GM21526 (cell line): ENCODE measurements at regions not wholly inside any gene's neighbourhood (a gene's known extent, or its start where the extent isn't known, plus 50 kb on each side); places are given as distances from the start of the nearest gene placed in this dataset.

Experiments used
- ATAC-seq: cut with Tn5 transposase; IDR thresholded peaks from one replicate; pipeline ENCODE4 v1.9.1; 2021; ENCODE audit warnings: moderate library complexity; ENCODE audit not compliant: unreplicated experiment, low FRiP score

DNA sequence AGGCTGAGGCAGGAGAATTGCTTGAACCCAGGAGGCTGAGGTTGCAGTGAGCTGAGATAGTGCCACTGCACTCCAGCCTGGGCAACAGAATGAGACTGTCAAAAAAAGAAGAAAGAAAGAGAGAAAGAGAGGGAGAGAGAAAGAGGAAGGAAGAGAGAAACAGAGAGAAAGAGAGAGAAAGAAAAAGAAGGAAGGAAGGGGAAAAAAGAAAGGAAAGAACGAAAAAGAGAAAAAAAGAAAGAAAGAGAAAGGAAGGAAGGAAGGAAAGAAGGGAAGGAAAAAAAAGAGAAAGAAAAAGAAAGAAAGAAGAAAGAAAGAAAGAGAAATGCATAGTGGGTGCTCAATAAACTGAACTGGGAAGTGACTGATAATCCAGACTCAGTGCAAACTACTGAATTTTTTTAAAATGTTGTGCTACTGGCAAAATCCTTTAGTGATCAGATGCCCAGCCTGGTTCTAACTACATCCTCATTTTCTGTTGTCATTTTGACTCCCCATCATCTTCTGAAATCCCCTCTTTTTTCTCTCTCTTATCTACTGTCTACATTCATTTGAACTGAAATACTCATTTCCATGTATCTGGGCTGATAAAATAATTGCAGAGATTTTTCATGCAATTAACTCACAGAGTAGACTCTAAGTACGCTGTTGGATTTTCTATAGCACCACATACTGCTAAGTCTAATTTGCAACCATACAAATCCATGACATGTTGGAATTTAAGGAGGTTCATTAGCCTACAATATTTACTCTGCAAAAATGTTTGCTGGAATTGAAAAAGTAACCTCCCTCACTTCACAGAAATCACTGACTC is 85.3 kb upstream of the HIVEP1 start:
- no peak for ATAC-seq

GRCh38 chr6:11925805-11926204 is 86.3 kb upstream of the HIVEP1 start:
- ATAC-seq, result no peak

GRCh38 chr6:11923621-11924020 is 88.5 kb upstream of the HIVEP1 start:
- no peak for ATAC-seq

DNA sequence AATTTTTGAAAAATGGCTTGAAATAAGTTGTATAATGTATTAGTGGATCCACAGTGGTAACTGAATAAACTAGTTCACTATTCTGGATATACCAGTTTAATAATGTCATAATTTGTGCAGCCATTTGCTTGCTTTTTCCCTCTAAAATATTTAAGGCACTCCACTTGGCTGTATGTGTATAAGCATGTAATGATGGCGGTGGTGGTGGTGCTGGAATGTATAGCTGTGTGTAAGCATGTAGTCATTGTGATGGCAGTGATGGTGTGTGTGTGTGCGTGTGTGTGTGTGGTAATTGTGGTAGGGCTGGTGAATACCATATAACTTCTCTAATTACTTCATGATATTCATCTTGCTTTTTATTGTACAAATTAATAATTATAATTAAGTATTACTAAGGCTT is 89.2 kb upstream of the HIVEP1 start:
- no peak for ATAC-seq

- ATAC-seq, result no peak
Measured at GRCh38 chr6:11921751-11922150, 90.4 kb upstream of the HIVEP1 start.

- ATAC-seq, result no peak
Measured at GRCh38 chr6:11921017-11921438, 91.1 kb upstream of the HIVEP1 start.

- ATAC-seq, result no peak
Measured at GRCh38 chr6:11920566-11920965, 91.5 kb upstream of the HIVEP1 start.

DNA sequence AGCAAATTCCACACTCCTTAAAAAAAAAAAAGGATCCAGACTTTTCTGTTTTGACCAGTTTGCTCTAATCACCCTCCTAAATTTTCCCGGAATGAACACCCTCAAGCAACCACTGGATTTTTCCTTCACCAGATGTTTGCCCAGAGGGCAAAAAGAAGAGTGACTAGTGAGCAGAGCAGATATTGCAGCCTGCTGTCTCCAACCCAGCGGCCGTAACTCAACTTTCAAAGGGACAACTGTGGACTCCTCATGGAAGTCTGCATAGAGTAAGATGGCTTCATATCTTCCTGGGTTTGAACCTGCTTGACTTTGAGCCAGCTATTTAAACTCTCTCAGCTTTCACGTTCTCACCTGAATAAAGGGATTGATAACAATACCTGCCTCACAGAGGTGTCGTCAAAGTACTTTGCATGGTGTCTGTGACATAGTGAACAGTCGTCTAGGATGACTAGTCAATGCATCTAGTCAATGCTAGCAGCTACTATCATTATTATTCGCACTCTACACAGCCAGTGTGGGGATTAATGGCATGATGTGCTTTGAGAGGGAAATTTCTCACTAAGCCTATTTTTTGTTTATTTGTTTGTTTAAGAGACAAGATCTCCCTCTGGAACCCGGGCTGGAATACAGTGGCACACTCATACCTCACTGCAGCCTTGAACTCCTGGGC is 92.2 kb upstream of the HIVEP1 start:
- ATAC-seq, result no peak

DNA sequence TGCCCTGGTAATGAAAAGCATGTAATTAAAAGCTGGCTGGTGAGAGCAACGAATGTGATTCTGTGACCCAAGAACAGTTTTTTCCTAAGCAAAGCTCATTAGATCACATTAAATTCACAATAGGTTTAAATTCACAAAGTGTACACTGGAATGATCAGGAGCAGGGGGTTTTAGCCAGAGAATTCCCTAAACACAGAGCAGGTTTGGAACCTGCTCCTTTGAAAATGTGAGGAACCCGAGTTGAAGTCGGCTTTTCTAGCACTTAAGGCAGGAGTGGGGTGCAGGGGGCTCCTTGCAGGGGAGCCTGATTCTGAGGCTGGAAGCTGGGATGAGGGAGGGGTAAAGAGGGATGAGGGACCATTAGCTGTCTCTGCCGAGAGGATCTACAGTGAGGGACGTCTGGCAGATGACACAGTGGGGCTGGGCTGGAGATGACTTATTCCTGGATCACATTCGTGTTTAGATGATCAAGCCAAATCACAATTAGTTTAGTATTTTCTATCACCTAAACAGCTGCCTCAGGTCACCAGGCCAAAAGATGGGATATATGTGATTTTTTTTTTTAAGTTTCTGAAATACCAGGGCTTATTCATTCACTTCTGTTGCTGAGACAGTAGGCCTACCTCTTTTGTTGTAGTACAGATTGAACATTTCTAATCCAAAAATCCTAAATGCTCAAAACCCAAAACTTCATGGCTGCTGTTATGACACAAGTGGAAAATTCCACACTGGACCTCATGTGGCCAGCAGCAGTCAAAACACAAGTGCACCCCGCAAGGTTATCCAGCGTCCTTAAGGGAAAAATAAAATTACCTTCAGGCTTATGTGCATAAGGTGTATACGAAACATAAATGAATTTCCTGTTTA is 93.1 kb upstream of the HIVEP1 start:
- ATAC-seq, result no peak

- ATAC-seq, result no peak
Measured at GRCh38 chr6:11917951-11918738, 94.0 kb upstream of the HIVEP1 start.

GRCh38 chr6:11912420-11912819 is 99.7 kb upstream of the HIVEP1 start:
- no peak for ATAC-seq

DNA sequence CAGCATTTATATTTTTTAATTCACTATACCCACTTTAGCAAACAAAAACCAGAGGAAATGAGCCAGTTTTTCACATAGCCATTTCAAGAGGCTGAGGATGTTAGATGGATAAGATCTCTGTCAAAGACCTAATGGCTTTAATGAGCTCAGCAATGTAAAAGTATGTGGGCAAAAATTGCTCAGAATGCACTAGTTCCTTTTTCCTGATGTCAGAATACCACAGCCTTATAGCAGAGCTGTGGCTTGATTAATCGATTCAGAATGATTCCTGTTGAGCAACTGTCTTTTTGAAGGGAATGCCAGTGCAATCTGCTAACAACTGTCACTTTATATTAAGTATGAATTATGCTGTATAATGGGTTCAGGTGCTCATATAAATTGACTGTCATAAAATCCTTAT is 100.6 kb upstream of the HIVEP1 start:
- no peak for ATAC-seq

GRCh38 chr6:11909696-11910132 is 102.4 kb upstream of the HIVEP1 start:
- no peak for ATAC-seq

- ATAC-seq, result no peak
Measured at GRCh38 chr6:11908436-11909105, 103.5 kb upstream of the HIVEP1 start.

DNA sequence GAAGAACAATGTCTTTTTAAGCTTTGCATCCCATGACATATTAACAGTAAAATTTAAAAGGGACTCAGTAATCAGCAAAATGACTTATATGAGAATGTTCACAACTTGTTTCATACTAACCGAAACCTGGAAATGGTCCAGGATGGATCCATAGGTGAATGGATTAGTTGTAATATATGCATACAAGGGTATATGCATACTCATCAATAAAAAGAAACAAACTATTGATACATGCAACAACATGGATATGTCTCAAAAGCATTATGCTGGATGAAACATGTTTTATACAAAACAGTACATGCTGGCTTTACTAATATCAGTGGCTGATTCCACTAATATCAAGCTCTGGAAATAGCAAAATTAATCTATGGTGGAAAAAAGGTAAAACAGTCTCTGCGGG is 108.5 kb upstream of the HIVEP1 start:
- ATAC-seq, result no peak

DNA sequence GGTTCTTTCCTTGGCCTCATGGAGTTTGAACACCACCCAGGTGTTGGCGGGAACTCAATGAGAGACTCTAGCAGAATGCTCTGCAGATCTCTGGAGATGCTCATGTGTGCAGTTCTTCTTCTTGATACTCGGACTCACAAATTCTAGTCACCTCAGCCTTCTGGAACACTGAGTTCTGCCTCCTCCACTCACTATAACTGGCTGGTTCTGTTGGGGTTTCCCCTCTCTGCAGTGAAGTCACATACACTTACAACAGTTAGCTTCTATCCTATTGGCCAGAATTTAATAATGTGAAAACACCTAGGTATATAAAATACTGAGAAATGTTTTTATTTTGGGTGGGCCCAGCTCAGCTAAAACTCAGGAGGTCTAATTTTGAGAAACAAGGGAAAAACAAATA is 109.6 kb upstream of the HIVEP1 start:
- ATAC-seq, result no peak

GRCh38 chr6:11900662-11901598 is 111.2 kb upstream of the HIVEP1 start:
- ATAC-seq, result no peak

DNA sequence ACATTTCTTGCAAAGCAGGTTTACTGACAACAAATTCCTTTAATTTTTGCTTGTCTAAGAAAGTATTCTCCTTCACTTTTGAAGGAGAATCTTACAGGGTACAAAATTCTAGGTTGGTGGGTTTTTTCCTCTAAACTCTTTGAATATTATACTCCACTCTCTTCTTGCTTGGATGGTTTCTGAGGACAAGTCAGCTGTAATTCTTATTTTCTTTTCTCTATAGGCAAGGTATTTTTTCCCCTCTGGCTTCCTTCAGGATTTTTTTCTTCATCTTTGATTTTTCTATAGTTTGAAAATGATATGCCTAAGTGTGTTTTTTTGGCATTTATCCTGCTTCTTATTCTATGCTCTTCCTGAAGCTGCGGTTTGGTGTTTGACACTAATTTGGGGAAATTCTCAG is 112.5 kb upstream of the HIVEP1 start:
- no peak for ATAC-seq

DNA sequence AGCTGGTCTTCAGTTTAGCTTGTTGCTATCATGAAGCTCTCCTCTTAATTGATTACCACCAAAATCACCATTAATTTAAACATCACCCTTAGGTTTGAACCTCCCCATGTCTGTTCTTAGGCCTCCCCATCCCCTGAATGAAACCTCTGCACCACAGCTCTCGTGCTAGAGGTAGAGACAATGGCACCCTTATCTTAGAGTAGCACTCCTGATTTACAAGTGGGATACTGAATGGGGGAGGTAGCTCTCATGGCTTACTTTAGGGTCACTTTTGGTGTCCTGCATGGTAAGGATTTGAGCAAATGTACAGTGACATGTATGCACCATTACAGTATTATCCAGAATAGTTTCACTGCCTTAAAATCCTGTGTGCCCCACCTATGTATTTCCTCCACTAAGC is 115.6 kb upstream of the ADTRP start:
- no peak for ATAC-seq
